SK-N-MC (cell line): ENCODE measurements at regions not wholly inside any gene's neighbourhood (a gene's known extent, or its start where the extent isn't known, plus 50 kb on each side); places are given as distances from the start of the nearest gene placed in this dataset.

Source experiments
- DNase-seq: peaks from one replicate; pipeline ENCODE4 v3.0.0-alpha.2; 2011; ENCODE audit warnings: low read depth, low spot score
- H3K27ac ChIP-seq: fragments of 200-600 bp; sonication (generic); 2 replicates; pipeline ENCODE4 v1.5.1; 2016; ENCODE audit warnings: mixed run types
- H3K36me3 ChIP-seq: fragments of 200-600 bp; sonication (generic); 2 replicates; pipeline ENCODE4 v1.6.1; 2017; ENCODE audit warnings: antibody characterized with exemption, low read length, mixed read lengths; ENCODE audit not compliant: insufficient read depth
- H3K4me3 ChIP-seq: fragments of 200-600 bp; sonication (generic); 2 replicates; pipeline ENCODE4 v1.5.1; 2016
- H3K9ac ChIP-seq: fragments of 200-600 bp; sonication (generic); 2 replicates; pipeline ENCODE4 v1.8.0; 2017; ENCODE audit warnings: mixed run types, mixed read lengths; ENCODE audit not compliant: insufficient read length
- H3K9me3 ChIP-seq: fragments of 200-600 bp; sonication (generic); 2 replicates; pipeline ENCODE4 v1.6.1; 2017; ENCODE audit warnings: low read depth, mild to moderate bottlenecking, antibody characterized with exemption, low read length, moderate library complexity, mixed read lengths
- EZH2 ChIP-seq: fragments of 200-600 bp; sonication (generic); IDR thresholded peaks from one replicate; pipeline ENCODE4 v1.6.1; 2017; ENCODE audit warnings: antibody characterized with exemption
- FOXP2 ChIP-seq: optimal IDR thresholded peaks from 2 replicates; pipeline ENCODE3; 2011; ENCODE audit warnings: mild to moderate bottlenecking, moderate library complexity; ENCODE audit not compliant: insufficient read depth; ENCODE audit errors: extremely low read length, control extremely low read depth
- POLR2AphosphoS5 ChIP-seq: IDR thresholded peaks from 2 replicates; pipeline ENCODE4 v1.6.1; 2012; ENCODE audit warnings: mild to moderate bottlenecking, low read depth, low read length, borderline replicate concordance

DNA sequence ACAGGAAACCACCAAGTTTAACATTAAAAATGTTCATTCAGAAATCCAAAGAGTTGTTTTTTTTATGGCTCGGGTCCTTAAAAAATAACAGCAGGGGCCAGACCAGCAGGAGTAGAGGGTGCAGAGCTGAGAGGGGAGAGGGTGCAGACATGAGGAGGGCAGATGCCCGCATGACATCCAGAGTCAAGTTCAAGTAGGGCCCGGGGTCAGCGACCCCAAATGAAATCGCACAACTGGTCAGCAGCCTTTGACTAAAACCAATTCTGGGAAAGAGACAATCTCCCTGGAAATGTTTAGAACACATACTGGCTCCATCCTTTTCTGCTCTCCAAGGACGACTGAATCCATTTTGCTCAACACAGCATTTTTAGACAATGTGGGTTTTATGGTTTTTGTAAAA lies 297.5 kb downstream of the FGFR2 start:
- Histone ChIP-seq H3K9me3 (no peaks in the 10 kb centered on the region), H3K4me3 (no peak overlapping the region), H3K36me3 (no peaks in the 10 kb centered on the region), H3K9ac (no peak overlapping the region), H3K27ac (no peak overlapping the region)
- no peak for DNase-seq
- TF ChIP-seq POLR2AphosphoS5 (no peak), EZH2 (no peak), FOXP2 (no peak)

DNA sequence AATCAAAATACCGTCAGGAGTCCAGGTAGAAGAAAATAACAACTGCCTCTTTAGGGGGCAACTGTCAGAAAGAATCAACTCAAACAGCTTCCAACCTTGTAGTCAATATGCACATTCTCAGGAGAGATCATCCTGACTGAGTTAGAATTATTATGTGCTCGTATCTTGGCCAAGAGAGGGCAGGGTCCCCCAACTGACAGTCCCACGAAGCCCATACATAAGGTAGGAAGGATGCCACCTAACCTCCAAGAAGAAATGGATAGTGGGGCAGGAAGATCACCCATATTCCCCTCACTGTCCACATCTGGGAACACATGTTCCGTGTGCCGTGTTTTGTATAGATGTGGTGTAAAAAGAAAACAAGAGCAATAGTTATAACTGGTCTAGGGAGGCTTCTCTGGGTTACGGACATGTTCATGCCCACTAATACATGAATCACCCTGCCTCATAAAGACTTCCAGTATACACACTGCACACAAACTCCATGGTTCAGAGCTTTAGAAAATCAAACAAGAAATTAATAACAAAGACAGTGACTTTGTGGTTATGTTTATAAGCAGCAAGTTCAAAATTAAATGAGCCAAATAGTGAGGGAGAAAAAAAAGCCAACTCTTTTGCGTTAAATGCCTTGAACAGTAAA lies 295.6 kb downstream of the FGFR2 start:
- TF ChIP-seq EZH2 (no peak), FOXP2 (no peak), POLR2AphosphoS5 (no peak)
- Histone ChIP-seq H3K4me3 (no peak overlapping the region), H3K9me3 (no peaks in the 10 kb centered on the region), H3K27ac (no peak overlapping the region), H3K9ac (no peak overlapping the region), H3K36me3 (no peaks in the 10 kb centered on the region)
- DNase-seq, result no peak

DNA sequence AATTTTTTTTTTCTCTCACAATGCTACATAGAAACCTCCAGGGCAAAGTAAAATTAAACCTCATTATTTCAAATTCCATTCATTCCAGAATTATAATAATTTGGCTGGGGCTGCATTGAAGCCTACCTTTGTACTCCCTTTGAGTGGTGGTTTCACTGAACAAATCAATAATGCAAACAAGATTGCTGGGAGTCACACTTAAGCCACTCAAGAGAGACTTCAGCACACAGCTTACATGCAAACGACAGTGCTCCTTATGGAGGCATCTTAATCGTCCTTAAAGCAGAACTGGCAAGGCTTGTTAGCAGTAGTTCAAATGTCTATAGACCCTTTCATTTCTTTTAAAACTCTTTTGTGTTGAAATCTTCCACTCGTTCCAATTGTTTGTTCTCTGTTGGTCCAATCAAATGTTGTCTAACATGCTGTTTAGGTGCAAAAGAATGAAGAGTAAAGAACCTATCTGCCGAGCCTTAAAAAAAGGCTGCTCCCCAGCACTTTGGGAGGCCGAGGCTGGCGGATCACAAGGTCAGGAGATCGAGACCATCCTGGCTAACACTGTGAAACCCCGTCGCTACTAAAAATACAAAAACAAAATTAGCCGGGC lies 294.9 kb downstream of the FGFR2 start:
- Histone ChIP-seq H3K9ac (no peak overlapping the region), H3K36me3 (no peaks in the 10 kb centered on the region), H3K27ac (no peak overlapping the region), H3K9me3 (no peaks in the 10 kb centered on the region), H3K4me3 (no peak overlapping the region)
- DNase-seq, result no peak
- TF ChIP-seq FOXP2 (no peak), EZH2 (no peak)

DNA sequence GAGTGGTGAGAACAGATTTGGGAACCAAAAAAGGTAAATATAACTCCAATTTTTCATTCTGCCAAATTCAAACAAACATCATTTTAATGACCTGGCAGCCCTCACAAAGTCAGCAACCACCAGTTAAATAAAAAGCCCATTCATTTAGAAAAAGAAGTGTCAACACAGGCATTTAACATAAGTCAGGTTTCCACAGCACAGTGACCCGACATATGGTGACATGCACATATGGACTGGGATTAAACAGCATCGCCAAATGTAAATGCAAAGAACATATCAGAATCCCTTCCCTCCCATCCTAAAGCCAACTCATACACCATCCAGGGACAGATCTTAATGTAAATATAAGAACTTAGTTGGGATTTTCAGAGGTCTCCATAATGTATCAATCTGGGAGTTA lies 293.2 kb downstream of the FGFR2 start:
- no peak for DNase-seq
- Histone ChIP-seq H3K9ac (no peak overlapping the region), H3K9me3 (no peaks in the 10 kb centered on the region), H3K27ac (no peak overlapping the region), H3K4me3 (no peak overlapping the region), H3K36me3 (no peaks in the 10 kb centered on the region)
- TF ChIP-seq EZH2 (no peak), FOXP2 (no peak), POLR2AphosphoS5 (no peak)

DNA sequence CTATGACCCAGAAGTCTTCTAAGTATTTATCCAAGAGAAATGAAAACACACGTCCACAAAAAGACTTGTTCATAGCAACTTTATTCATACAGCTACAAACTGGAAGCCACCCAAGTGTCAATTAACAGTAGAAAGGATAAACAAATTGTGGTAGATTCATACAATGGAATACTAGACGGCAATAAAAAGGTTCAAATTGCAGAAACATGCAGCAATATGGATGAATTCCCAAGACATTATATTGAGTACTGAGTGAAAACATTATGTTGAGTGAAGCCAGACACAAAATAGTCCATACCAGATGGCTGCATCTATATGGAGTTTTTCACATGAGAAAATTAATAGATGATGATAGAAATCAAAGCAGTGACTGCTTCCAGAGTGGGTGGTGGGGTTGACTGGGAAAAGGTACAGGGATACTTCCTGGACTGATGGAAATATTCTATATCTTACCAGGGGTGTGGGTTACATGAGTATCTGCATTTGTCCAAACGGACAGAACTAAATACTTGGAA lies 292.0 kb downstream of the FGFR2 start:
- Histone ChIP-seq H3K9me3 (no peaks in the 10 kb centered on the region), H3K27ac (no peak overlapping the region), H3K9ac (no peak overlapping the region), H3K36me3 (no peaks in the 10 kb centered on the region), H3K4me3 (no peak overlapping the region)
- no peak for DNase-seq
- TF ChIP-seq EZH2, result no peak

DNA sequence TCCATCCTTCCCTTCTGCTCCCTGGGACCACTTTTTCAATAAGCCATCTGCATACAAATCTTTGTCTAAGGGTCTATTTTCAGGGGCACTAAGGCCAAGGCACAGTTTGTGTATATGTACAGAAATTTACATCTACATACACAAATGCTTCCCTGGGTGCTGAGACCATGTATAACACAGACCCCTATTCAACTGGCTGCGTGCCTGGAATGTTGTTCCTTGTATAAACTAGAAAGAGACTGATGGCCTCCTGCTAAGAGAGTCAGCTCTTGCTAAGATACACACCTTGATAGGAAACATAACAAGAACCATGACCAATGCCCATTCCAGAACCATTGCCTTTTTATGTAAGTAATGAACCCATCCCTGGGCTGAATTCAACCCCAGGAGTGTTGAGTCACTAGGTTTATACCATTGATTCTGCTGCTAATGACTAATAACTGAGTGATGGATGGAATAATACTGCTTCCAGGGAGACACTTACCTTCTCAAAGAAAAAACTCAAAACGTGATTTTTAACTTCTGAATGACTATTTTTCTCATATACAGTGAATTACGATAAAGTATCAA lies 290.7 kb downstream of the FGFR2 start:
- no peak overlapping the region for H3K9ac ChIP-seq
- H3K27ac ChIP-seq, result no peak overlapping the region
- H3K4me3 ChIP-seq, result no peak overlapping the region
- H3K9me3 ChIP-seq, result no peaks in the 10 kb centered on the region
- TF ChIP-seq POLR2AphosphoS5 (no peak), FOXP2 (no peak), EZH2 (no peak)
- no peak for DNase-seq
- H3K36me3 ChIP-seq, result no peaks in the 10 kb centered on the region

DNA sequence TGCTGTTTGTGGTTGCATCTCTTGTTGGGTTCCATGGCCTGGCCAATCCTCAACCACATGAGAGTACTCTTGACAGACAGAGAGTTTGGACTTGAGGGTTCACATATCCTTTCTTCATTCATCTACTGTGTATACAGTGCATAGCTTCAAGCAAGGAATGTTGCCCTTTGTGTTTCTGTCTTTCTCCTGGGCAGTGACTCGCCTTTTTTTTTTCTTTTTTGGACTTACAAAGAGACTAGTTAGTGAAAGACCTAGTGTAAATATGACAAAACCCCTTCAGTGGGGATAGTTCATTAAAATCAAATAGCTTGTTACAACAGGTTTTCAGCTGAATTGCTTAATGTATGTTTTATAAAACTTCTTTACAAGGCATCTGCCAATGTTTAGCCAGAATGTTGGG lies 290.2 kb downstream of the FGFR2 start:
- no peak overlapping the region for H3K27ac ChIP-seq
- H3K9me3 ChIP-seq, result no peaks in the 10 kb centered on the region
- no peak overlapping the region for H3K4me3 ChIP-seq
- DNase-seq, result no peak
- no peaks in the 10 kb centered on the region for H3K36me3 ChIP-seq
- no peak overlapping the region for H3K9ac ChIP-seq
- TF ChIP-seq EZH2, result no peak
- TF ChIP-seq FOXP2, result no peak
- no peak for TF ChIP-seq POLR2AphosphoS5

DNA sequence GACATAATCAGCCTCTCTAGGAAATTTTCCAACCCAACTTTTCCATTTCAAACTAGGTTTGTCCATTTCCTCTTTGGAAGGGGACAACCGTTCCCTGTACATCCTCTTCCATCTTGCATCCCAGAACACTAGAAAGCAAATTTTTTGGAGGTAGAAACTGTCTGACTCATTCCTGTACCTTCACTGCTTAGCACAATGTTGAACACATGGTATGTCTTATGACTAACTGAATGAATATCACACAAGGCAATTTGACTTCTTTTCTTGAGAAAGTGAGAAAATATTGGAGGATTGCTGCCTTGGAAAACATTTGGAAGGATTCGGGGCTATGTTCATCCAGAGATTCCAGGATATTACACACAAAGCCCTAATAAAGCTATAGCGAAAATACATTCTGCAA lies 289.1 kb downstream of the FGFR2 start:
- no peak for TF ChIP-seq EZH2
- no peak for TF ChIP-seq POLR2AphosphoS5
- TF ChIP-seq FOXP2, result no peak
- no peak for DNase-seq
- H3K9ac ChIP-seq, result no peak overlapping the region
- H3K4me3 ChIP-seq, result no peak overlapping the region
- no peaks in the 10 kb centered on the region for H3K9me3 ChIP-seq
- H3K27ac ChIP-seq, result no peak overlapping the region
- H3K36me3 ChIP-seq, result no peaks in the 10 kb centered on the region
